H9 (cell line): ENCODE measurements at regions not wholly inside any gene's neighbourhood (a gene's known extent, or its start where the extent isn't known, plus 50 kb on each side); places are given as distances from the start of the nearest gene placed in this dataset.

ENCODE experiments used
- DNase-seq: peaks from one replicate; pipeline ENCODE4 v3.0.0-alpha.2; 2017
- H2AFZ ChIP-seq: one replicate; pipeline ENCODE4 v1.6.1; 2013; ENCODE audit warnings: mild to moderate bottlenecking, low read length, control low read depth, moderate library complexity
- H2AK5ac ChIP-seq: 2 replicates; pipeline ENCODE4 v1.6.1; 2013; ENCODE audit warnings: low read length, control low read depth, mixed read lengths; ENCODE audit not compliant: insufficient read length
- H2BK120ac ChIP-seq: one replicate; pipeline ENCODE4 v1.6.1; 2013; ENCODE audit warnings: low read depth, mild to moderate bottlenecking, low read length, control low read depth, inconsistent platforms; ENCODE audit not compliant: poor library complexity, severe bottlenecking
- H2BK12ac ChIP-seq: 2 replicates; pipeline ENCODE4 v1.6.1; 2013; ENCODE audit warnings: low read length, control low read depth, mixed read lengths, low read depth; ENCODE audit not compliant: insufficient read length
- H2BK15ac ChIP-seq: 2 replicates; pipeline ENCODE4 v1.6.1; 2013; ENCODE audit warnings: low read depth, low read length, control low read depth
- H2BK20ac ChIP-seq: one replicate; pipeline ENCODE4 v1.6.1; 2013; ENCODE audit warnings: low read depth, mild to moderate bottlenecking, low read length, control low read depth, inconsistent platforms; ENCODE audit not compliant: poor library complexity, severe bottlenecking
- H2BK5ac ChIP-seq: 2 replicates; pipeline ENCODE4 v1.6.1; 2013; ENCODE audit warnings: low read length, control low read depth, mixed read lengths; ENCODE audit not compliant: insufficient read length
- H3K14ac ChIP-seq: 2 replicates; pipeline ENCODE4 v1.6.1; 2013; ENCODE audit warnings: low read length, control low read depth; ENCODE audit not compliant: insufficient read depth
- H3K18ac ChIP-seq: 2 replicates; pipeline ENCODE4 v1.6.1; 2013; ENCODE audit warnings: low read depth, mild to moderate bottlenecking, mixed read lengths, low read length, control low read depth; ENCODE audit not compliant: insufficient read length
- H3K23ac ChIP-seq: 2 replicates; pipeline ENCODE4 v1.6.1; 2013; ENCODE audit warnings: low read length, control low read depth, mixed read lengths, low read depth; ENCODE audit not compliant: insufficient read length
- H3K23me2 ChIP-seq: 2 replicates; pipeline ENCODE4 v1.6.1; 2013; ENCODE audit warnings: low read depth, mild to moderate bottlenecking, mixed read lengths, low read length, control low read depth; ENCODE audit not compliant: insufficient read length, poor library complexity, severe bottlenecking
- H3K27ac ChIP-seq: 2 replicates; pipeline ENCODE4 v1.5.1; 2013; ENCODE audit warnings: low read length, control low read depth, mixed read lengths, low read depth; ENCODE audit not compliant: insufficient read length
- H3K27me3 ChIP-seq: 2 replicates; pipeline ENCODE4 v1.6.1; 2013; ENCODE audit warnings: low read length, control low read depth, inconsistent platforms; ENCODE audit not compliant: insufficient read depth
- H3K4ac ChIP-seq: 2 replicates; pipeline ENCODE4 v1.6.1; 2013; ENCODE audit warnings: low read depth, mild to moderate bottlenecking, control low read depth, inconsistent platforms, low read length, moderate library complexity
- H3K4me1 ChIP-seq: 2 replicates; pipeline ENCODE4 v1.6.1; 2013; ENCODE audit warnings: low read length, control low read depth, inconsistent platforms; ENCODE audit not compliant: insufficient read depth
- H3K4me2 ChIP-seq: 2 replicates; pipeline ENCODE4 v1.6.1; 2013; ENCODE audit warnings: low read length, control low read depth, mixed read lengths; ENCODE audit not compliant: insufficient read length, insufficient read depth
- H3K56ac ChIP-seq: 2 replicates; pipeline ENCODE4 v1.6.1; 2013; ENCODE audit warnings: low read depth, mild to moderate bottlenecking, mixed read lengths, low read length, control low read depth; ENCODE audit not compliant: insufficient read length
- H3K79me1 ChIP-seq: 2 replicates; pipeline ENCODE4 v1.6.1; 2013; ENCODE audit warnings: low read depth, mild to moderate bottlenecking, moderate library complexity, low read length, control low read depth, inconsistent platforms; ENCODE audit not compliant: insufficient read depth, poor library complexity, severe bottlenecking
- H3K79me2 ChIP-seq: 2 replicates; pipeline ENCODE4 v1.6.1; 2013; ENCODE audit warnings: low read length, control low read depth, inconsistent platforms; ENCODE audit not compliant: insufficient read depth
- H3K9ac ChIP-seq: 2 replicates; pipeline ENCODE4 v1.6.1; 2013; ENCODE audit warnings: low read length, control low read depth, mixed read lengths; ENCODE audit not compliant: insufficient read length; ENCODE audit errors: extremely low read depth
- H3K9me3 ChIP-seq: one replicate; pipeline ENCODE4 v1.6.1; 2013; ENCODE audit warnings: low read depth, low read length, inconsistent platforms; ENCODE audit not compliant: control insufficient read depth
- H3T11ph ChIP-seq: one replicate; pipeline ENCODE4 v1.6.1; 2013; ENCODE audit warnings: mild to moderate bottlenecking, low read length, control low read depth, inconsistent platforms
- H4K20me1 ChIP-seq: one replicate; pipeline ENCODE4 v1.6.1; 2013; ENCODE audit not compliant: control insufficient read depth, insufficient read length, insufficient read depth
- H4K5ac ChIP-seq: 2 replicates; pipeline ENCODE4 v1.6.1; 2013; ENCODE audit warnings: low read depth, mild to moderate bottlenecking, mixed read lengths, low read length, control low read depth; ENCODE audit not compliant: insufficient read length
- H4K8ac ChIP-seq: replicated peaks from 2 replicates; pipeline ENCODE4 v1.6.1; 2013; ENCODE audit warnings: low read length, control low read depth, mixed read lengths, low read depth; ENCODE audit not compliant: insufficient read length
- H4K91ac ChIP-seq: 2 replicates; pipeline ENCODE4 v1.6.1; 2013; ENCODE audit warnings: low read depth, mild to moderate bottlenecking, moderate library complexity, mixed read lengths, low read length, control low read depth; ENCODE audit not compliant: insufficient read length
- H3K27ac Mint-ChIP-seq, 3 experiments: 2 replicates in 2 of 3; 3 replicates in 1 of 3; pipeline ENCODE4 v1.8.0; 2020 to 2021; ENCODE audit warnings: mixed read lengths in 3 of 3, mild to moderate bottlenecking in 1 of 3, moderate library complexity in 1 of 3
- H3K27me3 Mint-ChIP-seq: 2 replicates; pipeline ENCODE4 v1.8.0; 2021; ENCODE audit warnings: low read depth, mild to moderate bottlenecking, moderate library complexity, mixed read lengths
- H3K36me3 Mint-ChIP-seq, 3 experiments: 2 replicates in 2 of 3; 3 replicates in 1 of 3; pipeline ENCODE4 v1.8.0; 2020 to 2021; ENCODE audit warnings: low read depth in 3 of 3, mixed read lengths in 3 of 3; ENCODE audit not compliant: insufficient read depth in 1 of 3
- H3K4me1 Mint-ChIP-seq, 2 experiments: 2 replicates each; pipeline ENCODE4 v1.8.0; 2020; ENCODE audit warnings: mixed read lengths in 2 of 2
- H3K4me3 Mint-ChIP-seq, 2 experiments: 2 replicates in 1 of 2; 3 replicates in 1 of 2; pipeline ENCODE4 v1.8.0; 2020 to 2021; ENCODE audit warnings: mild to moderate bottlenecking in 2 of 2, mixed read lengths in 2 of 2, moderate library complexity in 1 of 2
- H3K9me3 Mint-ChIP-seq, 2 experiments: 2 replicates in 1 of 2; 3 replicates in 1 of 2; pipeline ENCODE4 v1.8.0; 2020; ENCODE audit warnings: mild to moderate bottlenecking in 2 of 2, mixed read lengths in 2 of 2, moderate library complexity in 1 of 2
- WGBS: extraction: QIAGEN DNeasy Blood & Tissue Kit; methylation state at CpG from one replicate; pipeline ENCODE4 v1.1.7; 2013; ENCODE audit warnings: missing lambda C conversion rate, low lambda C conversion rate, mixed read lengths; ENCODE audit not compliant: insufficient read length; ENCODE audit errors: extremely low coverage; 5-methylcytosine and 5-hydroxymethylcytosine counted together
- TF ChIP-seq, protein P1 (sequence below): fragments of 200-600 bp; sonication (generic); conservative IDR thresholded peaks from 3 replicates; pipeline ENCODE4 v1.8.0; 2021; ENCODE audit warnings: antibody characterized with exemption, mild to moderate bottlenecking

DNA sequence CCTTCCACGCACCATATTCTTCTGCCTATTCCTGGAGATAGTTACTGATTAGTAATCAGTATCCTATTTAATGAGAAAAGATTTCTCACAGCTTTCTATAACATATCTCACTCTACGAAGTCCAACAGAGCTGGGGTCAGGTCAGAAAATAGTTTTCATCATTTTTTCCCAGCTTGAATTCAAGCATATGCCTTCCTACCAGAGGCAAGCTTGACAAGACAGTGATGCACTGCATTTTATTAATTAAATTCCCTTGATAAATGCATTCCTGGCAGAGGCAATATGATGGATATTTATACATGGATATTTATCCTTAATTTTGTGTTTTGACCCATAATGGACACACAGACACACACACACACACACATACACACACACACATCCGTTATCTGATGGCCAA lies 961.4 kb downstream of the EPHA3 start:
- no peak overlapping the region for H4K5ac ChIP-seq

More for the DNA sequence above, 961.4 kb downstream of the EPHA3 start:
- no peak overlapping the region for H3K4ac ChIP-seq
- H3K56ac ChIP-seq = no peak overlapping the region
- H3K23me2 ChIP-seq = no peaks in the 10 kb centered on the region
- Mint-ChIP-seq H3K4me1 (peaks cover 27 to 36% of the 10 kb centered on the region in 2 experiments), H3K9me3 (peaks cover 21 to 28% of the 10 kb centered on the region in 2 experiments), H3K4me3 (no peak overlapping the region), H3K27ac (peak overlapping the region; percentile 19 to 70 (median 63); a peak in 4 of 7 replicates), H3K36me3 (peaks cover 21 to 26% (median 25%) of the 10 kb centered on the region in 3 experiments), H3K27me3 (peaks cover 6% of the 10 kb centered on the region)
- H3K9me3 ChIP-seq = no peaks in the 10 kb centered on the region
- H3K4me2 ChIP-seq = no peak overlapping the region
- H2BK5ac ChIP-seq = no peak overlapping the region
- no peak overlapping the region for H4K91ac ChIP-seq
- no peak overlapping the region for H3K9ac ChIP-seq
- TF ChIP-seq, protein P1, sequence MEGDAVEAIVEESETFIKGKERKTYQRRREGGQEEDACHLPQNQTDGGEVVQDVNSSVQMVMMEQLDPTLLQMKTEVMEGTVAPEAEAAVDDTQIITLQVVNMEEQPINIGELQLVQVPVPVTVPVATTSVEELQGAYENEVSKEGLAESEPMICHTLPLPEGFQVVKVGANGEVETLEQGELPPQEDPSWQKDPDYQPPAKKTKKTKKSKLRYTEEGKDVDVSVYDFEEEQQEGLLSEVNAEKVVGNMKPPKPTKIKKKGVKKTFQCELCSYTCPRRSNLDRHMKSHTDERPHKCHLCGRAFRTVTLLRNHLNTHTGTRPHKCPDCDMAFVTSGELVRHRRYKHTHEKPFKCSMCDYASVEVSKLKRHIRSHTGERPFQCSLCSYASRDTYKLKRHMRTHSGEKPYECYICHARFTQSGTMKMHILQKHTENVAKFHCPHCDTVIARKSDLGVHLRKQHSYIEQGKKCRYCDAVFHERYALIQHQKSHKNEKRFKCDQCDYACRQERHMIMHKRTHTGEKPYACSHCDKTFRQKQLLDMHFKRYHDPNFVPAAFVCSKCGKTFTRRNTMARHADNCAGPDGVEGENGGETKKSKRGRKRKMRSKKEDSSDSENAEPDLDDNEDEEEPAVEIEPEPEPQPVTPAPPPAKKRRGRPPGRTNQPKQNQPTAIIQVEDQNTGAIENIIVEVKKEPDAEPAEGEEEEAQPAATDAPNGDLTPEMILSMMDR = no peak
- no peak for DNase-seq
- no peak overlapping the region for H3K14ac ChIP-seq
- no peak overlapping the region for H3T11ph ChIP-seq
- no peak overlapping the region for H2BK12ac ChIP-seq
- H3K4me1 ChIP-seq = peaks cover 2% of the 10 kb centered on the region; the same call in 1 of the 2 replicates
- no peak overlapping the region for H2AFZ ChIP-seq
- no peak overlapping the region for H2BK15ac ChIP-seq
- no peak overlapping the region for H2BK120ac ChIP-seq
- H3K27ac ChIP-seq = no peak overlapping the region
- H4K8ac ChIP-seq = no peak overlapping the region
- no peaks in the 10 kb centered on the region for H3K27me3 ChIP-seq
- no peak overlapping the region for H3K18ac ChIP-seq
- no peak overlapping the region for H2AK5ac ChIP-seq
- no peaks in the 10 kb centered on the region for H3K79me2 ChIP-seq
- WGBS = no CpG with 5 or more reads among the region's 3 CpGs
- H2BK20ac ChIP-seq = no peak overlapping the region
- H3K79me1 ChIP-seq = no peaks in the 10 kb centered on the region
- H4K20me1 ChIP-seq = no peaks in the 10 kb centered on the region
- H3K23ac ChIP-seq = no peak overlapping the region
